HAP-1 (cell line): ENCODE measurements at regions not wholly inside any gene's neighbourhood (a gene's known extent, or its start where the extent isn't known, plus 50 kb on each side); places are given as distances from the start of the nearest gene placed in this dataset.
"Not testable (repeated sequence)": the region's sequence is repeated elsewhere in the genome, so short reads cannot be mapped to it uniquely, and the experiment has no call there.

Experiments used
- DNase-seq, 2 experiments: peaks; one replicate each; pipeline ENCODE4 v3.0.0-alpha.2; 2016 to 2020; ENCODE audit warnings: low spot score in 2 of 2
- H3K27me3 ChIP-seq: fragments of 250-450 bp; sonication (Bioruptor Pico); 2 replicates; pipeline ENCODE4 v1.5.1; 2020; ENCODE audit warnings: low read depth, mild to moderate bottlenecking, moderate library complexity
- H3K36me3 ChIP-seq: fragments of 250-450 bp; sonication (Bioruptor Pico); replicated peaks from 2 replicates; pipeline ENCODE4 v1.5.1; 2020; ENCODE audit warnings: mild to moderate bottlenecking
- H3K4me1 ChIP-seq: fragments of 250-450 bp; sonication (Bioruptor Pico); 2 replicates; pipeline ENCODE4 v1.5.1; 2020; ENCODE audit warnings: mild to moderate bottlenecking
- H3K4me3 ChIP-seq: fragments of 250-450 bp; sonication (Bioruptor Pico); 2 replicates; pipeline ENCODE4 v1.5.1; 2020; ENCODE audit warnings: mild to moderate bottlenecking, moderate library complexity
- H3K9me3 ChIP-seq: fragments of 250-450 bp; sonication (Bioruptor Pico); 2 replicates; pipeline ENCODE4 v1.5.1; 2020; ENCODE audit warnings: mild to moderate bottlenecking, moderate library complexity
- in situ Hi-C: fragments of 300-500 bp; cut with MboI; formaldehyde crosslinking; loops from 3 replicates; pipeline ENCODE4 v1.14.3; 2020; ENCODE audit warnings: low sequenced_read_pairs, inconsistent platforms, mixed read lengths

DNA sequence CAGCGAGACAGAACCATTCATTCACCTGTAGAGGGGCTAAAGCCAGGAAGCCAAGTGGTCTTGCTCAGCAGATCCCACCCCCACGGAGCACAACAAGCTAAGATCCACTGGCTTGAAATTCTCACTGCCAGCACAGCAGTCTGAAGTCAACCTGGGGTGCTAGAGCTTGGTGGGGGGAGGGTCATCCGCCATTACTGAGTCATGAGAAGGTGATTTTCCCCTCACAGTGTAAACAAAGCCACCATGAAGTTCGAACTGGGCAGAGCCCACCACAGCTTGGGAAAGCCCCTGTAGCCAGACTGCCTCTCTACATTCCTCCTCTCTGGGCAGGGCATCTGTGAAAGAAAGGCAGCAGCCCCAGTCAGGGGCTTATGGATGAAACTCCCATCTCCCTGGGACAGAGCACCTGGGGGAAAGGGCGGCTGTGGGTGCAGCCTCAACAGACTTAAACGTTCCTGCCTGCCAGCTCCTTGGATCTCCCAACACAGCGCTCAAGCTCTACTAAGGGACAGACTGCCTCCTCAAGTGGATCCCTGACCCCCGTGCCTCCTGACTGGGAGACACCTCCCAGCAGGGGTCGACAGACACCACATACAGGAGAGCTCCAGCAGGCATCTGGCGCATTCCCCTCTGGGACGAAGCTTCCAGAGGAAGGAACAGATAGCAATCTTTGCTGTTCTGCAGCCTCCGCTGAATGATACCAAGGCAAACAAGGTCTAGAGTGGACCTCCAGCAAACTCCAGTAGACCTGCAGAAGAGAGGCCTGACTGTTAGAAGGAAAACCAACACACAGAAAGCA, 179.0 kb upstream of the KLF7 start:
- H3K4me3 ChIP-seq, DNase-seq, H3K36me3 ChIP-seq, H3K27me3 ChIP-seq, H3K9me3 ChIP-seq, in situ Hi-C loops, H3K4me1 ChIP-seq: not testable (repeated sequence)

- Histone ChIP-seq H3K36me3 (no peaks in the 10 kb centered on the region), H3K27me3 (no peaks in the 10 kb centered on the region), H3K4me3 (no peak overlapping the region), H3K9me3 (no peaks in the 10 kb centered on the region), H3K4me1 (no peaks in the 10 kb centered on the region)
- in situ Hi-C loops: no loop called here
- no peak for DNase-seq
These were observed 178.6 kb upstream of the CREB1 start for GRCh38 chr2:207351171-207351570.

GRCh38 chr2:207352978-207353671, 176.6 kb upstream of the CREB1 start:
- Histone ChIP-seq H3K4me3 (no peak overlapping the region), H3K9me3 (no peaks in the 10 kb centered on the region)
- in situ Hi-C loops: no loop called here

GRCh38 chr2:207353836-207354235, 175.9 kb upstream of the CREB1 start:
- H3K36me3 ChIP-seq: no peaks in the 10 kb centered on the region
- no peaks in the 10 kb centered on the region for H3K27me3 ChIP-seq
- no peak for DNase-seq
- no peaks in the 10 kb centered on the region for H3K4me1 ChIP-seq
- in situ Hi-C loops: no loop called here
- no peaks in the 10 kb centered on the region for H3K9me3 ChIP-seq
- no peak overlapping the region for H3K4me3 ChIP-seq

More at GRCh38 chr2:207352978-207353671, 176.6 kb upstream of the CREB1 start:
- Histone ChIP-seq H3K27me3 (no peaks in the 10 kb centered on the region), H3K36me3 (no peaks in the 10 kb centered on the region), H3K4me1 (no peaks in the 10 kb centered on the region)
- DNase-seq: no peak

DNA sequence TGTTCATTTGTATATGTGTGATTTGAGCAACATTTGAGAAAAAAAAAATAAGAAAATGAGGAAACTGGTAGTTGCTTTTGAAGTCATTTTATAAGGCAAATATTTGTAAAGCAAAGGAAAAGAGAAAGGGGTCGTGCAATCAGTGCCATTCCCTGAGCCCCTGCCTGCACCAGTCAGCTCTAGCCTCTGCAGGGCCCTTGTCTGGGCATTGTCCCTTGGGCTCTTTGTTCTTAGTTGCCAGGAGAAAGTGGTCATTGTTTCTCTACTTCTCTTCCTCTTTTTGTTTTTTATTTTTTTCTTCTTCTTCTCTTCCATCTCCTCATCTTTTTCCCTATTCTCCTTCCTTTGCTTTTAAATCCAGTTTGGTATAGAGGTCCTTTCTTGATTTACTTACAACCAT, 175.3 kb upstream of the CREB1 start:
- no peak overlapping the region for H3K4me3 ChIP-seq
- H3K36me3 ChIP-seq: no peaks in the 10 kb centered on the region
- in situ Hi-C loops: no loop called here
- DNase-seq: no peak
- H3K9me3 ChIP-seq: no peaks in the 10 kb centered on the region
- no peaks in the 10 kb centered on the region for H3K27me3 ChIP-seq
- no peaks in the 10 kb centered on the region for H3K4me1 ChIP-seq

DNA sequence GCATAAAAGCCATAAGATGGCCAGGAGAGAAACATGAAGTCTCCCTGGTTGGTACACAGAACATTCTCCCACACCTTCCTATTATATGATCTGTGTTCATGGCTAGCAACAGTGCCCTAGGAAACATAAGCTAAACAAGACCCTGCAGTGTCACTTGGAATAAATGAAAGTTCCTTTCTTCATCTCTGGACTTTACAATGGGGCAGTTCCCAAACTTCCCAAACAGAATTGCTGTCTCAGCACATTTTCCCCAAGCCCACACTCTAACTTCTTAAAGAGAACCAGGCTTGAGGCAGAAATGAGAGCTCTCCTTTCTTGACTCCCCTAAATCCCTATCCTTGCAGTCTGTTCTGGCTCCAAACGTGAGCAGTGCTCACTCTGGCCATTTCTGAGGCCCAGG, 173.2 kb upstream of the CREB1 start:
- Histone ChIP-seq H3K4me3 (no peak overlapping the region), H3K36me3 (no peaks in the 10 kb centered on the region), H3K9me3 (no peaks in the 10 kb centered on the region), H3K4me1 (no peaks in the 10 kb centered on the region), H3K27me3 (no peaks in the 10 kb centered on the region; the same call in 1 of the 2 replicates)
- no peak for DNase-seq
- in situ Hi-C loops: no loop called here

- in situ Hi-C loops: no loop called here
- Histone ChIP-seq H3K4me3 (no peak overlapping the region), H3K4me1 (no peaks in the 10 kb centered on the region), H3K9me3 (no peaks in the 10 kb centered on the region), H3K27me3 (no peaks in the 10 kb centered on the region; the same call in 1 of the 2 replicates), H3K36me3 (no peaks in the 10 kb centered on the region)
- no peak for DNase-seq
These were observed 172.5 kb upstream of the CREB1 start for GRCh38 chr2:207357216-207357615.

- no peak for DNase-seq
- Histone ChIP-seq H3K4me3 (no peak overlapping the region), H3K4me1 (no peaks in the 10 kb centered on the region), H3K36me3 (no peaks in the 10 kb centered on the region), H3K9me3 (no peaks in the 10 kb centered on the region), H3K27me3 (no peaks in the 10 kb centered on the region; the same call in 1 of the 2 replicates)
- in situ Hi-C loops: no loop called here
These were observed 167.0 kb upstream of the CREB1 start for GRCh38 chr2:207362716-207363115.

GRCh38 chr2:207363761-207364290, 165.9 kb upstream of the CREB1 start:
- H3K4me1 ChIP-seq: no peaks in the 10 kb centered on the region
- in situ Hi-C loops: no loop called here
- no peak overlapping the region for H3K4me3 ChIP-seq
- no peaks in the 10 kb centered on the region for H3K36me3 ChIP-seq
- no peak for DNase-seq
- H3K27me3 ChIP-seq: no peaks in the 10 kb centered on the region; the same call in 1 of the 2 replicates
- H3K9me3 ChIP-seq: no peaks in the 10 kb centered on the region

DNA sequence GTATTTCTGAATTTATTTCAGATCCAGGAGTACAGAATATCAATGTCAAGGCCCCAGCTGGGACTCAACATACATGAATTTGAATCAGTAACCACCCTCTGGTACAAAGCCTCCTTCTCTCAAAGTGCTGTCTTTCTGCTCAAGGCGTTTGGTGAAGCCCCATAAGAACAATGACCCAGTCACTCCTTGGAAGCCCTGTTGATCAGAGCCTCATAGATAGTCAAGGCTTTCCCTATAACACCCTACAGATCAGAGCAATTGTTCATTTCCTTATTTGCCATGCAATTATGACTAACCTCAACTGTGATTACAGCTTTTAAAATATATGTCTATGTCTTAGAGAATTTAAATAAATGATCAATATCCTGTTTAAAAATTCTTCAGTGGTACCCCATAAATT, 159.1 kb upstream of the CREB1 start:
- in situ Hi-C loops: no loop called here
- DNase-seq: no peak
- H3K27me3 ChIP-seq: no peaks in the 10 kb centered on the region
- no peaks in the 10 kb centered on the region for H3K9me3 ChIP-seq
- no peak overlapping the region for H3K4me3 ChIP-seq
- H3K4me1 ChIP-seq: peaks cover 13% of the 10 kb centered on the region
- H3K36me3 ChIP-seq: no peaks in the 10 kb centered on the region

- H3K4me1 ChIP-seq: peaks cover 13% of the 10 kb centered on the region
- in situ Hi-C loops: no loop called here
- H3K36me3 ChIP-seq: no peaks in the 10 kb centered on the region
- no peak for DNase-seq
- no peaks in the 10 kb centered on the region for H3K27me3 ChIP-seq
- no peak overlapping the region for H3K4me3 ChIP-seq
- H3K9me3 ChIP-seq: no peaks in the 10 kb centered on the region
These were observed 157.9 kb upstream of the CREB1 start for GRCh38 chr2:207371877-207372276.

GRCh38 chr2:207372483-207372882, 157.3 kb upstream of the CREB1 start:
- H3K4me1 ChIP-seq: peaks cover 13% of the 10 kb centered on the region
- H3K27me3 ChIP-seq: no peaks in the 10 kb centered on the region
- no peak for DNase-seq
- no peak overlapping the region for H3K4me3 ChIP-seq
- no peaks in the 10 kb centered on the region for H3K36me3 ChIP-seq
- in situ Hi-C loops: no loop called here
- H3K9me3 ChIP-seq: no peaks in the 10 kb centered on the region

DNA sequence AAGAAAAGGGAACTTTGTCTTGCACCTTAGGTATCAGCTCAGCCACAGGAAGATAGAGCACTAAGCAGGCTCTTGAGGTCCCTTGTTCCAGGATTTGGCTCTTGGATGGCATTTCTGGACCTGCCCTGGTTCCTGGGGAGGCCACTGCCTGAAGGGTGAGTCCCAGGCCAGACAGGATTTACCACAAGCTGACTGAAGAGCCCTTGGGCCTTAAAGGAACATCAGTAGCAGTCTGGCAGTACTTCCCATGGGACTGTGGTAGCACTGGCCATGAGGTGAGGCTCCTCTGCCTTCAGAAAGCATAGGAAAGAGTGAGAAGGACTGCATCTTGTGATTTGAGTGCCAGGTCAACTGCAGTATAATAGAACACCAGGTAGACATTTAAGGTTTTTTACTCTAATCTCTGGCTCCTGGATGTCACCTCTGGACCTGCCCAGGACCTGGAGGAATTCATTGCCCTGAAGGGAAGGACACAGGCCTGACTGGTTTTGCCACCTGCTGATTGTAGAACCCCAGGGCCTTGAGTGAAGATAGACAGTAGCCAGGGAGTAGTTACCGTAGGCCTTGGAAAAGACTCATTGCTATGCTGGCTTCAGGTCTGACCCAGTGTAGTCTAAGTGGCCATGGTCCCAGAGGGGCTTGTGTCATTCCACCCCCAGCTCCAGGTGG, 154.4 kb upstream of the CREB1 start:
- no peak overlapping the region for H3K4me3 ChIP-seq
- H3K9me3 ChIP-seq: no peaks in the 10 kb centered on the region
- in situ Hi-C loops: no loop called here
- H3K36me3 ChIP-seq: no peaks in the 10 kb centered on the region
- H3K27me3 ChIP-seq: no peaks in the 10 kb centered on the region
- H3K4me1 ChIP-seq: peaks cover under 1% of the 10 kb centered on the region
- no peak for DNase-seq

DNA sequence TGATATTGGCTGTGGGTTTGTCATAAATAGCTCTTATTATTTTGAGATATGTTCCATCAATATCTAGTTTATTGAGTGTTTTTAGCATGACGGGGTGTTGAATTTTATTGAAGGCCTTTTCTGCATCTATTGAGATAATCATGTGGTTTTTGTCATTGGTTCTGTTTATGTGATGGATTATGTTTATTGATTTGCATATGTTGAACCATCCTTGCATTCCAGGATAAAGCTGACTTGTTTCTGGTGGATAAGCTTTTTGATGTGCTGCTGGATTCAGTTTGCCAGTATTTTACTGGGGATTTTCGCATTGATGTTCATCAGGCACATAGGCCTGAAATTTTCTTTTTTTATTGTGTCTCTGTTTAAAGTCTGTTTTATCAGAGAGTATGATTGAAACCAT, 151.1 kb upstream of the CREB1 start:
- H3K27me3 ChIP-seq, H3K4me1 ChIP-seq, H3K9me3 ChIP-seq, H3K36me3 ChIP-seq, DNase-seq, in situ Hi-C loops, H3K4me3 ChIP-seq: not testable (repeated sequence)
